Liver (tissue), 8 donors: ENCODE measurements at regions not wholly inside any gene's neighbourhood (a gene's known extent, or its start where the extent isn't known, plus 50 kb on each side); places are given as distances from the start of the nearest gene placed in this dataset.

Source experiments
- DNase-seq: peaks from one replicate; pipeline ENCODE4 v3.0.0-alpha.2; 2017; ENCODE audit warnings: low spot score
- H3K27ac ChIP-seq, 2 donors: one replicate each; pipeline ENCODE4 v1.7.0; 2013; ENCODE audit warnings: inconsistent platforms in 2 of 2, low read length in 2 of 2, control low read depth in 1 of 2, low read depth in 1 of 2, mild to moderate bottlenecking in 1 of 2
- H3K27me3 ChIP-seq, 4 donors: one replicate each; pipeline versions ENCODE4 v1.6.1 to v1.7.0; 2013; ENCODE audit warnings: low read length in 3 of 4, inconsistent platforms in 1 of 4, mild to moderate bottlenecking in 1 of 4, moderate library complexity in 1 of 4; ENCODE audit not compliant: control insufficient read depth in 4 of 4, insufficient read depth in 4 of 4
- H3K36me3 ChIP-seq, 4 donors: one replicate each; pipeline versions ENCODE4 v1.6.1 to v1.7.0; 2013; ENCODE audit warnings: low read length in 3 of 4, mild to moderate bottlenecking in 3 of 4, low read depth in 1 of 4, moderate library complexity in 1 of 4; ENCODE audit not compliant: control insufficient read depth in 4 of 4, insufficient read depth in 3 of 4
- H3K4me1 ChIP-seq, 4 donors: one replicate each; pipeline versions ENCODE4 v1.6.1 to v1.7.0; 2013; ENCODE audit warnings: low read length in 3 of 4, mild to moderate bottlenecking in 3 of 4, moderate library complexity in 1 of 4; ENCODE audit not compliant: control insufficient read depth in 4 of 4, insufficient read depth in 4 of 4
- H3K4me3 ChIP-seq, 3 donors: one replicate each; pipeline versions ENCODE4 v1.6.1 to v1.7.0; 2013; ENCODE audit warnings: low read length in 3 of 3, control low read depth in 1 of 3, low read depth in 1 of 3, mild to moderate bottlenecking in 1 of 3
- H3K9ac ChIP-seq, 2 donors: one replicate each; pipeline ENCODE4 v1.7.0; 2013; ENCODE audit warnings: low read length in 2 of 2, mild to moderate bottlenecking in 2 of 2, moderate library complexity in 2 of 2, control low read depth in 1 of 2, low read depth in 1 of 2
- H3K9me3 ChIP-seq, 4 donors: one replicate each; pipeline versions ENCODE4 v1.6.1 to v1.7.0; 2013; ENCODE audit warnings: low read length in 3 of 4; ENCODE audit not compliant: control insufficient read depth in 4 of 4
- ATF3 ChIP-seq: IDR thresholded peaks from 2 replicates; pipeline ENCODE4 v1.6.1; 2016; ENCODE audit warnings: antibody characterized with exemption
- EGR1 ChIP-seq, 2 donors: IDR thresholded peaks; 2 replicates each; pipeline ENCODE4 v1.6.1; 2016 to 2018; ENCODE audit warnings: antibody characterized with exemption in 2 of 2, low read depth in 2 of 2
- FOXA1 ChIP-seq: IDR thresholded peaks from 2 replicates; pipeline ENCODE4 v1.6.1; 2016; ENCODE audit warnings: antibody characterized with exemption
- FOXA2 ChIP-seq: IDR thresholded peaks from 2 replicates; pipeline ENCODE4 v1.6.1; 2016; ENCODE audit warnings: antibody characterized with exemption
- GABPA ChIP-seq, 2 donors: IDR thresholded peaks in 1 of 2; conservative IDR thresholded peaks in 1 of 2; 2 replicates each; pipeline ENCODE4 v1.6.1; 2016; ENCODE audit warnings: antibody characterized with exemption in 2 of 2, mild to moderate bottlenecking in 1 of 2, moderate library complexity in 1 of 2
- HNF4G ChIP-seq: IDR thresholded peaks from 2 replicates; pipeline ENCODE4 v1.6.1; 2016; ENCODE audit warnings: antibody characterized with exemption
- JUND ChIP-seq, 2 donors: IDR thresholded peaks; 2 replicates each; pipeline ENCODE4 v1.6.1; 2016; ENCODE audit warnings: antibody characterized with exemption in 2 of 2
- NR2F2 ChIP-seq: IDR thresholded peaks from 2 replicates; pipeline ENCODE4 v1.6.1; 2016; ENCODE audit warnings: antibody characterized with exemption
- RAD21 ChIP-seq, 2 donors: IDR thresholded peaks; 2 replicates each; pipeline ENCODE4 v1.6.1; 2016; ENCODE audit warnings: antibody characterized with exemption in 2 of 2, mild to moderate bottlenecking in 2 of 2
- REST ChIP-seq: IDR thresholded peaks from 2 replicates; pipeline ENCODE4 v1.6.1; 2016; ENCODE audit warnings: antibody characterized with exemption, mild to moderate bottlenecking
- RXRA ChIP-seq, 2 donors: IDR thresholded peaks; 2 replicates each; pipeline ENCODE4 v1.6.1; 2017 to 2018; ENCODE audit warnings: antibody characterized with exemption in 2 of 2, mild to moderate bottlenecking in 1 of 2
- SP1 ChIP-seq: IDR thresholded peaks from 2 replicates; pipeline ENCODE4 v1.6.1; 2018; ENCODE audit warnings: antibody characterized with exemption, mild to moderate bottlenecking
- TAF1 ChIP-seq: conservative IDR thresholded peaks from 2 replicates; pipeline ENCODE4 v1.6.1; 2016; ENCODE audit warnings: antibody characterized with exemption, mild to moderate bottlenecking
- YY1 ChIP-seq: IDR thresholded peaks from 2 replicates; pipeline ENCODE4 v1.6.1; 2016; ENCODE audit warnings: antibody characterized with exemption, mild to moderate bottlenecking
- ZBTB33 ChIP-seq: IDR thresholded peaks from 2 replicates; pipeline ENCODE4 v1.6.1; 2016; ENCODE audit warnings: antibody characterized with exemption
- WGBS: extraction: QIAGEN DNeasy Blood & Tissue Kit; methylation state at CpG from one replicate; pipeline ENCODE4 v1.1.7; 2013; 5-methylcytosine and 5-hydroxymethylcytosine counted together
- TF ChIP-seq, protein P1 (sequence below): IDR thresholded peaks from 2 replicates; pipeline ENCODE4 v1.6.1; 2016; ENCODE audit warnings: antibody characterized with exemption
- TF ChIP-seq, protein P2 (sequence below): fragments of 150-350 bp; IDR thresholded peaks from 2 replicates; pipeline ENCODE4 v1.5.1; 2017; ENCODE audit warnings: improper control_type of control experiment, low read depth, low read length; ENCODE audit not compliant: missing input control
- donor health status: healthy.
- donor health status: healthy.
- donor health status: healthy.
- donor health status: healthy.
- donor health status: healthy.

- no peak overlapping the region for H3K27ac ChIP-seq
- no peaks in the 10 kb centered on the region for H3K36me3 ChIP-seq
- WGBS, result 45% methylated on average over 1 of the region's 1 CpG
- no peak overlapping the region for H3K9ac ChIP-seq
- TF ChIP-seq TAF1 (no peak), YY1 (no peak), RXRA (IDR thresholded peaks at IDR 0.05) (no peak), RAD21 (IDR thresholded peaks at IDR 0.05) (no peak), GABPA (IDR thresholded peaks at IDR 0.05 in 1 of 2, conservative IDR thresholded peaks at IDR 0.05 in 1 of 2) (no peak), SP1 (no peak)
- TF ChIP-seq, protein P1, sequence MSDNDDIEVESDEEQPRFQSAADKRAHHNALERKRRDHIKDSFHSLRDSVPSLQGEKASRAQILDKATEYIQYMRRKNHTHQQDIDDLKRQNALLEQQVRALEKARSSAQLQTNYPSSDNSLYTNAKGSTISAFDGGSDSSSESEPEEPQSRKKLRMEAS, result no peak
- no peaks in the 10 kb centered on the region for H3K27me3 ChIP-seq
- H3K4me3 ChIP-seq, result no peak overlapping the region
- H3K4me1 ChIP-seq, result no peaks in the 10 kb centered on the region
- H3K9me3 ChIP-seq, result no peaks in the 10 kb centered on the region
- no peak for DNase-seq
Observed at GRCh38 chrX:137743414-137743813, 177.5 kb downstream of the ZIC3 start.

- Histone ChIP-seq H3K36me3 (no peaks in the 10 kb centered on the region), H3K4me1 (no peaks in the 10 kb centered on the region), H3K9ac (no peak overlapping the region), H3K27ac (no peak overlapping the region), H3K27me3 (no peaks in the 10 kb centered on the region), H3K9me3 (no peaks in the 10 kb centered on the region), H3K4me3 (no peak overlapping the region)
- no peak for DNase-seq
- TF ChIP-seq GABPA (IDR thresholded peaks at IDR 0.05 in 1 of 2, conservative IDR thresholded peaks at IDR 0.05 in 1 of 2), result no peak
- TF ChIP-seq, protein P2, sequence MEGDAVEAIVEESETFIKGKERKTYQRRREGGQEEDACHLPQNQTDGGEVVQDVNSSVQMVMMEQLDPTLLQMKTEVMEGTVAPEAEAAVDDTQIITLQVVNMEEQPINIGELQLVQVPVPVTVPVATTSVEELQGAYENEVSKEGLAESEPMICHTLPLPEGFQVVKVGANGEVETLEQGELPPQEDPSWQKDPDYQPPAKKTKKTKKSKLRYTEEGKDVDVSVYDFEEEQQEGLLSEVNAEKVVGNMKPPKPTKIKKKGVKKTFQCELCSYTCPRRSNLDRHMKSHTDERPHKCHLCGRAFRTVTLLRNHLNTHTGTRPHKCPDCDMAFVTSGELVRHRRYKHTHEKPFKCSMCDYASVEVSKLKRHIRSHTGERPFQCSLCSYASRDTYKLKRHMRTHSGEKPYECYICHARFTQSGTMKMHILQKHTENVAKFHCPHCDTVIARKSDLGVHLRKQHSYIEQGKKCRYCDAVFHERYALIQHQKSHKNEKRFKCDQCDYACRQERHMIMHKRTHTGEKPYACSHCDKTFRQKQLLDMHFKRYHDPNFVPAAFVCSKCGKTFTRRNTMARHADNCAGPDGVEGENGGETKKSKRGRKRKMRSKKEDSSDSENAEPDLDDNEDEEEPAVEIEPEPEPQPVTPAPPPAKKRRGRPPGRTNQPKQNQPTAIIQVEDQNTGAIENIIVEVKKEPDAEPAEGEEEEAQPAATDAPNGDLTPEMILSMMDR, result no peak
- 51% methylated on average over 1 of the region's 1 CpG for WGBS
Observed at GRCh38 chrX:137746289-137746688, 180.4 kb downstream of the ZIC3 start.

GRCh38 chrX:137747244-137748043 lies 181.5 kb downstream of the ZIC3 start:
- H3K4me3 ChIP-seq, result no peak overlapping the region
- no peak for DNase-seq
- WGBS, result 27% methylated on average over 14 of the region's 14 CpGs
- no peaks in the 10 kb centered on the region for H3K4me1 ChIP-seq
- H3K9me3 ChIP-seq, result no peaks in the 10 kb centered on the region
- no peak overlapping the region for H3K9ac ChIP-seq
- H3K36me3 ChIP-seq, result no peaks in the 10 kb centered on the region
- no peak overlapping the region for H3K27ac ChIP-seq
- no peaks in the 10 kb centered on the region for H3K27me3 ChIP-seq
- TF ChIP-seq RAD21 (IDR thresholded peaks at IDR 0.05), result no peak
- TF ChIP-seq FOXA1, result no peak
- no peak for TF ChIP-seq REST
- TF ChIP-seq ATF3, result no peak
- no peak for TF ChIP-seq NR2F2
- TF ChIP-seq GABPA (IDR thresholded peaks at IDR 0.05 in 1 of 2, conservative IDR thresholded peaks at IDR 0.05 in 1 of 2), result no peak
- TF ChIP-seq EGR1 (IDR thresholded peaks at IDR 0.05; ENCODE audit: low read depth in 2 of 2), result no peak
- TF ChIP-seq, protein P2, result no peak
- TF ChIP-seq HNF4G, result no peak
- TF ChIP-seq FOXA2, result no peak
- no peak for TF ChIP-seq RXRA (IDR thresholded peaks at IDR 0.05)
- TF ChIP-seq ZBTB33, result no peak
- no peak for TF ChIP-seq TAF1
- no peak for TF ChIP-seq JUND (IDR thresholded peaks at IDR 0.05)
